Prostate gland (tissue), 2 donors: ENCODE measurements at regions not wholly inside any gene's neighbourhood (a gene's known extent, or its start where the extent isn't known, plus 50 kb on each side); places are given as distances from the start of the nearest gene placed in this dataset.

Source experiments
- POLR2A ChIP-seq: fragments of 450-650 bp; IDR thresholded peaks from one replicate; pipeline ENCODE4 v1.6.1; 2016; ENCODE audit warnings: antibody characterized with exemption, mild to moderate bottlenecking
- POLR2AphosphoS5 ChIP-seq: sonication (generic); formaldehyde crosslinking; IDR thresholded peaks from one replicate; pipeline ENCODE4 v1.6.1; 2017; ENCODE audit warnings: antibody characterized with exemption
- TF ChIP-seq, protein P1 (sequence below), 4 experiments: fragments of 200-600 bp in 2 of 4; fragments of 450-650 bp in 2 of 4; sonication (generic) in 2 of 4; IDR thresholded peaks; 1 replicate in 3 of 4; 2 replicates in 1 of 4; pipeline ENCODE4 v1.5.1; 2016 to 2019; ENCODE audit warnings: antibody characterized with exemption in 4 of 4, mild to moderate bottlenecking in 2 of 4, moderate library complexity in 2 of 4

DNA sequence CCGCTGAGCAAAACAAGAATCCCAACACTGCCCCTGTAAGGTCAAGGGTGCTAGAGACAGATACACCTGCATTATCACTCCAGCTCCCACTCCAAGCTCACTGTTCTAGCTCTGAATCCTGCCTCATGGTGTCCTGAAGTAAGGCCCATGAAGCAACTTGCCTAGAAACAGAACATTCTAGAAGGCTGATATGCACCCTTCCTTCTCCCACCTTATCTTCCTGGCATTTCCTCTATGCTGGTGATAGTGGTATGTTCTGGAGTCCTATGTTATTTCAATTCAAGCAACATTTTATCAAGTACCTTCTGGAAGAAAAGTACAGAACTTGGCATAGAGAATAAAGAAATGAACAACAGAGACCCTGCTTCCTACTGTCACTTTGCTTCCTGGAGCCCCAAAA lies 317.1 kb upstream of the KAZN start:
- TF ChIP-seq, protein P1, sequence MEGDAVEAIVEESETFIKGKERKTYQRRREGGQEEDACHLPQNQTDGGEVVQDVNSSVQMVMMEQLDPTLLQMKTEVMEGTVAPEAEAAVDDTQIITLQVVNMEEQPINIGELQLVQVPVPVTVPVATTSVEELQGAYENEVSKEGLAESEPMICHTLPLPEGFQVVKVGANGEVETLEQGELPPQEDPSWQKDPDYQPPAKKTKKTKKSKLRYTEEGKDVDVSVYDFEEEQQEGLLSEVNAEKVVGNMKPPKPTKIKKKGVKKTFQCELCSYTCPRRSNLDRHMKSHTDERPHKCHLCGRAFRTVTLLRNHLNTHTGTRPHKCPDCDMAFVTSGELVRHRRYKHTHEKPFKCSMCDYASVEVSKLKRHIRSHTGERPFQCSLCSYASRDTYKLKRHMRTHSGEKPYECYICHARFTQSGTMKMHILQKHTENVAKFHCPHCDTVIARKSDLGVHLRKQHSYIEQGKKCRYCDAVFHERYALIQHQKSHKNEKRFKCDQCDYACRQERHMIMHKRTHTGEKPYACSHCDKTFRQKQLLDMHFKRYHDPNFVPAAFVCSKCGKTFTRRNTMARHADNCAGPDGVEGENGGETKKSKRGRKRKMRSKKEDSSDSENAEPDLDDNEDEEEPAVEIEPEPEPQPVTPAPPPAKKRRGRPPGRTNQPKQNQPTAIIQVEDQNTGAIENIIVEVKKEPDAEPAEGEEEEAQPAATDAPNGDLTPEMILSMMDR (IDR thresholded peaks at IDR 0.05): no peak
- TF ChIP-seq POLR2A (no peak), POLR2AphosphoS5 (no peak)
